Loucy (cell line): ENCODE measurements at regions not wholly inside any gene's neighbourhood (a gene's known extent, or its start where the extent isn't known, plus 50 kb on each side); places are given as distances from the start of the nearest gene placed in this dataset.

Source experiments
- EZH2phosphoT487 ChIP-seq: fragments of 200-600 bp; IDR thresholded peaks from 2 replicates; pipeline ENCODE4 v1.6.1; 2018; ENCODE audit warnings: antibody characterized with exemption, mild to moderate bottlenecking, moderate library complexity, borderline replicate concordance
- TF ChIP-seq, protein P1 (sequence below): fragments of 200-600 bp; sonication (generic); conservative IDR thresholded peaks from 2 replicates; pipeline ENCODE4 v1.5.1; 2014; ENCODE audit warnings: mild to moderate bottlenecking, antibody characterized with exemption, low read length

DNA sequence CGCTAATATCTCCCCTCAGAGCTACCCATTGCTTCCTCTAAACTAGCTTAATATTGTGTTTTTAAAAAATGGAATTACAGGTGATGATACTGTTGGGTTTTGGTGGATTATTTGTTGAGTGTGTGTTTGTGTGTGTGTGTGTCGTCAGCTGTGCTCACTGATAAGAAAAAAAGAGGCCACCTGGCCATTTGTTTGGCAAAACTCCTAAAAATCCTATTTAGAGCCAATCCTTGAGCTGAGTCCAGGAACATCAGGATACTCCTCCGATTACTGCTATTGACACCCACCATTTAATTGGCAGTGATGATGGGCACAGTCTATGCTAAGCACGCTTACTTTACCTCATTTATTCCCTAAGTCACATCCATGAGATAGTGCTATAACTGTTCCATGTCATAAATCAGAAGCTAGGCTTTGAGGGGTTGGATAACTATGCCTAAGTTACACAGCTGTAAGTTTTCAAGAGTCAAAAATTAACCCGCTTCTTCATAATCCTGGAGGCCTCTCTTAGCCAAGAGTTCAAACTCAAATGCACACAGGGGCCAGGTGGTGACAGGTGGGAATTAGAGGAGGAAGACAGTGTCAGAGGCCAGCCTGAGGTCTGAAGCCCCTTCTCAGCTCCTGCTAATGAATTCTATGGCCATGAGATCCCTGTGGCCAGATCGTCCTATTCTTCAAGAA, 1026.6 kb upstream of the TMEM132C start:
- TF ChIP-seq, protein P1, sequence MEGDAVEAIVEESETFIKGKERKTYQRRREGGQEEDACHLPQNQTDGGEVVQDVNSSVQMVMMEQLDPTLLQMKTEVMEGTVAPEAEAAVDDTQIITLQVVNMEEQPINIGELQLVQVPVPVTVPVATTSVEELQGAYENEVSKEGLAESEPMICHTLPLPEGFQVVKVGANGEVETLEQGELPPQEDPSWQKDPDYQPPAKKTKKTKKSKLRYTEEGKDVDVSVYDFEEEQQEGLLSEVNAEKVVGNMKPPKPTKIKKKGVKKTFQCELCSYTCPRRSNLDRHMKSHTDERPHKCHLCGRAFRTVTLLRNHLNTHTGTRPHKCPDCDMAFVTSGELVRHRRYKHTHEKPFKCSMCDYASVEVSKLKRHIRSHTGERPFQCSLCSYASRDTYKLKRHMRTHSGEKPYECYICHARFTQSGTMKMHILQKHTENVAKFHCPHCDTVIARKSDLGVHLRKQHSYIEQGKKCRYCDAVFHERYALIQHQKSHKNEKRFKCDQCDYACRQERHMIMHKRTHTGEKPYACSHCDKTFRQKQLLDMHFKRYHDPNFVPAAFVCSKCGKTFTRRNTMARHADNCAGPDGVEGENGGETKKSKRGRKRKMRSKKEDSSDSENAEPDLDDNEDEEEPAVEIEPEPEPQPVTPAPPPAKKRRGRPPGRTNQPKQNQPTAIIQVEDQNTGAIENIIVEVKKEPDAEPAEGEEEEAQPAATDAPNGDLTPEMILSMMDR = no peak
- TF ChIP-seq EZH2phosphoT487 = no peak
